ENCODE measurements at regions not wholly inside any gene's neighbourhood (a gene's known extent, or its start where the extent isn't known, plus 50 kb on each side); places are given as distances from the start of the nearest gene placed in this dataset.

GRCh38 chr5:2253040-2253975, 370.6 kb upstream of the IRX4 start (continued):
- TF ChIP-seq YY1 (IDR thresholded peaks at IDR 0.05; ENCODE audit: low read depth, low read length) = no peak

Data from H1 (cell line).